Erythroblast (primary cell): ENCODE measurements at regions not wholly inside any gene's neighbourhood (a gene's known extent, or its start where the extent isn't known, plus 50 kb on each side); places are given as distances from the start of the nearest gene placed in this dataset.

Experiments used
- GATA1 ChIP-seq: IDR thresholded peaks from 2 replicates; pipeline ENCODE4 v1.6.1; 2011; ENCODE audit warnings: low read depth, mild to moderate bottlenecking, control low read depth, low read length, moderate library complexity
- POLR2A ChIP-seq: IDR thresholded peaks from 2 replicates; pipeline ENCODE4 v1.6.1; 2011; ENCODE audit warnings: mild to moderate bottlenecking, low read length

GRCh38 chr13:106799781-106800335, 231.9 kb upstream of the ARGLU1 start:
- no peak for TF ChIP-seq POLR2A
- TF ChIP-seq GATA1: no peak
